SK-N-SH treated with all-trans-retinoic acid at 6 μM for 48 hours (cell line): ENCODE measurements at regions not wholly inside any gene's neighbourhood (a gene's known extent, or its start where the extent isn't known, plus 50 kb on each side); places are given as distances from the start of the nearest gene placed in this dataset.

Experiments
- ATAC-seq: fragments of 200-7000 bp; cut with Tn5 transposase; 3 replicates; pipeline ENCODE4 v1.9.1; 2020; ENCODE audit warnings: mild to moderate bottlenecking, moderate library complexity
- ARNTL ChIP-seq: fragments of 450-650 bp; formaldehyde crosslinking; IDR thresholded peaks from 2 replicates; pipeline ENCODE4 v1.5.0; 2020; ENCODE audit warnings: low read depth, mild to moderate bottlenecking, moderate library complexity, borderline replicate concordance
- BACH2 ChIP-seq: fragments of 250-450 bp; sonication (Bioruptor Pico); IDR thresholded peaks from 2 replicates; pipeline ENCODE4 v1.9.0; 2021; ENCODE audit warnings: mild to moderate bottlenecking, borderline replicate concordance
- CSDC2 ChIP-seq: fragments of 250-450 bp; sonication (Bioruptor Pico); IDR thresholded peaks from 2 replicates; pipeline ENCODE4 v1.5.0; 2020; ENCODE audit warnings: mild to moderate bottlenecking, moderate library complexity
- ESRRG ChIP-seq: fragments of 250-450 bp; sonication (Bioruptor Pico); IDR thresholded peaks from 2 replicates; pipeline ENCODE4 v1.6.1; 2021; ENCODE audit warnings: mild to moderate bottlenecking
- GLIS3 ChIP-seq: fragments of 250-450 bp; sonication (Bioruptor Pico); IDR thresholded peaks from 2 replicates; pipeline ENCODE4 v1.5.0; 2020; ENCODE audit warnings: mild to moderate bottlenecking, moderate library complexity
- ISL1 ChIP-seq: fragments of 250-450 bp; sonication (Bioruptor Pico); IDR thresholded peaks from 2 replicates; pipeline ENCODE4 v2.1.2; 2022; ENCODE audit warnings: mild to moderate bottlenecking, moderate library complexity
- OSR1 ChIP-seq: fragments of 250-450 bp; sonication (Bioruptor Pico); IDR thresholded peaks from 2 replicates; pipeline ENCODE4 v1.8.0; 2022; ENCODE audit warnings: moderate library complexity, mild to moderate bottlenecking, inconsistent platforms
- PPARA ChIP-seq: fragments of 250-450 bp; sonication (Bioruptor Pico); IDR thresholded peaks from 2 replicates; pipeline ENCODE4 v1.5.0; 2020; ENCODE audit warnings: mild to moderate bottlenecking, borderline replicate concordance
- RARB ChIP-seq: fragments of 250-450 bp; sonication (Bioruptor Pico); IDR thresholded peaks from 2 replicates; pipeline ENCODE4 v1.8.0; 2021; ENCODE audit warnings: mild to moderate bottlenecking, moderate library complexity
- SNAI2 ChIP-seq: fragments of 250-450 bp; sonication (Bioruptor Pico); IDR thresholded peaks from 2 replicates; pipeline ENCODE4 v1.5.0; 2020; ENCODE audit warnings: mild to moderate bottlenecking, moderate library complexity
- TCF4 ChIP-seq: fragments of 250-450 bp; sonication (Bioruptor Pico); IDR thresholded peaks from 2 replicates; pipeline ENCODE4 v1.8.0; 2021; ENCODE audit warnings: mild to moderate bottlenecking, moderate library complexity, borderline replicate concordance
- TOX ChIP-seq: fragments of 250-450 bp; sonication (Bioruptor Pico); IDR thresholded peaks from 2 replicates; pipeline ENCODE4 v1.8.0; 2021; ENCODE audit warnings: mild to moderate bottlenecking, moderate library complexity, borderline replicate concordance
- ZC3H10 ChIP-seq: fragments of 250-450 bp; sonication (Bioruptor Pico); IDR thresholded peaks from 2 replicates; pipeline ENCODE4 v1.5.1; 2021; ENCODE audit warnings: mild to moderate bottlenecking, moderate library complexity
- ZFP3 ChIP-seq: fragments of 250-450 bp; sonication (Bioruptor Pico); IDR thresholded peaks from 2 replicates; pipeline ENCODE4 v1.5.0; 2020; ENCODE audit warnings: mild to moderate bottlenecking, moderate library complexity
- ZNF565 ChIP-seq: fragments of 450-650 bp; formaldehyde crosslinking; conservative IDR thresholded peaks from 2 replicates; pipeline ENCODE4 v1.5.0; 2020; ENCODE audit warnings: low read depth, mild to moderate bottlenecking, moderate library complexity
- ZNF70 ChIP-seq: fragments of 450-650 bp; formaldehyde crosslinking; IDR thresholded peaks from 2 replicates; pipeline ENCODE4 v1.5.0; 2020; ENCODE audit warnings: mild to moderate bottlenecking, moderate library complexity
- TF ChIP-seq, protein P1 (sequence below): fragments of 250-450 bp; sonication (Bioruptor Pico); IDR thresholded peaks from 2 replicates; pipeline ENCODE4 v1.8.0; 2021; ENCODE audit warnings: low read depth, mild to moderate bottlenecking, moderate library complexity, borderline replicate concordance
- TF ChIP-seq, protein P2 (sequence below): fragments of 250-450 bp; sonication (Bioruptor Pico); IDR thresholded peaks from 2 replicates; pipeline ENCODE4 v1.8.0; 2020; ENCODE audit warnings: mild to moderate bottlenecking, moderate library complexity, borderline replicate concordance
- TF ChIP-seq, protein P3 (sequence below): fragments of 250-450 bp; sonication (Bioruptor Pico); IDR thresholded peaks from 2 replicates; pipeline ENCODE4 v1.5.0; 2020; ENCODE audit warnings: mild to moderate bottlenecking, moderate library complexity
- TF ChIP-seq, protein P4 (sequence below): fragments of 250-450 bp; sonication (Bioruptor Pico); IDR thresholded peaks from 2 replicates; pipeline ENCODE4 v1.5.1; 2021; ENCODE audit warnings: mild to moderate bottlenecking, moderate library complexity

DNA sequence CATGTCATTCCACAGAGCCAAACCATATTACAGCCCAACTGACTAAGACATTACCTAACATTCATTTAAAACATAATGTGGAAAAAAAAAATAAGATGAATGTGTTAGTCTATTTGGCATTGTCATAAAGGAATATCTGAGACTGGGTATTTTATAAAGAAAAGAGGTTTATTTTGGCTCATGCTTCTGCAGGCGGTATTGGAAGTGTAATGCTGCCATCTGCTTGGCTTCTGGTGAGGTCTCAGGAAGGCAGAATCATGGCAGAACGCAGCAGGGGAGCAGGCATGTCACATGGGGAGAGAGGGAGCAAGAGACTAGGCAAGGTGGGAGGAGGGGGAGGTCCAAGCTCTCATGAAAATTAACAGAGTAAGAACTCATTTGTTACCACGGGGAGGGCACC is 504.8 kb upstream of the LRATD1 start (continued):
- TF ChIP-seq, protein P1, sequence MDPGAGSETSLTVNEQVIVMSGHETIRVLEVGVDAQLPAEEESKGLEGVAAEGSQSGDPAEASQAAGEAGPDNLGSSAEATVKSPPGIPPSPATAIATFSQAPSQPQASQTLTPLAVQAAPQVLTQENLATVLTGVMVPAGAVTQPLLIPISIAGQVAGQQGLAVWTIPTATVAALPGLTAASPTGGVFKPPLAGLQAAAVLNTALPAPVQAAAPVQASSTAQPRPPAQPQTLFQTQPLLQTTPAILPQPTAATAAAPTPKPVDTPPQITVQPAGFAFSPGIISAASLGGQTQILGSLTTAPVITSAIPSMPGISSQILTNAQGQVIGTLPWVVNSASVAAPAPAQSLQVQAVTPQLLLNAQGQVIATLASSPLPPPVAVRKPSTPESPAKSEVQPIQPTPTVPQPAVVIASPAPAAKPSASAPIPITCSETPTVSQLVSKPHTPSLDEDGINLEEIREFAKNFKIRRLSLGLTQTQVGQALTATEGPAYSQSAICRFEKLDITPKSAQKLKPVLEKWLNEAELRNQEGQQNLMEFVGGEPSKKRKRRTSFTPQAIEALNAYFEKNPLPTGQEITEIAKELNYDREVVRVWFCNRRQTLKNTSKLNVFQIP (CRISPR knock-in tag): no peak
- TF ChIP-seq PPARA (CRISPR knock-in tag) (no peak), ARNTL (CRISPR knock-in tag) (no peak), ZNF565 (CRISPR knock-in tag) (no peak), ZFP3 (CRISPR knock-in tag) (no peak), ZNF70 (CRISPR knock-in tag) (no peak), CSDC2 (CRISPR knock-in tag) (no peak), BACH2 (CRISPR knock-in tag) (no peak), ZC3H10 (CRISPR knock-in tag) (no peak), RARB (CRISPR knock-in tag) (no peak), GLIS3 (CRISPR knock-in tag) (no peak), TCF4 (CRISPR knock-in tag) (no peak)
- TF ChIP-seq, protein P2, sequence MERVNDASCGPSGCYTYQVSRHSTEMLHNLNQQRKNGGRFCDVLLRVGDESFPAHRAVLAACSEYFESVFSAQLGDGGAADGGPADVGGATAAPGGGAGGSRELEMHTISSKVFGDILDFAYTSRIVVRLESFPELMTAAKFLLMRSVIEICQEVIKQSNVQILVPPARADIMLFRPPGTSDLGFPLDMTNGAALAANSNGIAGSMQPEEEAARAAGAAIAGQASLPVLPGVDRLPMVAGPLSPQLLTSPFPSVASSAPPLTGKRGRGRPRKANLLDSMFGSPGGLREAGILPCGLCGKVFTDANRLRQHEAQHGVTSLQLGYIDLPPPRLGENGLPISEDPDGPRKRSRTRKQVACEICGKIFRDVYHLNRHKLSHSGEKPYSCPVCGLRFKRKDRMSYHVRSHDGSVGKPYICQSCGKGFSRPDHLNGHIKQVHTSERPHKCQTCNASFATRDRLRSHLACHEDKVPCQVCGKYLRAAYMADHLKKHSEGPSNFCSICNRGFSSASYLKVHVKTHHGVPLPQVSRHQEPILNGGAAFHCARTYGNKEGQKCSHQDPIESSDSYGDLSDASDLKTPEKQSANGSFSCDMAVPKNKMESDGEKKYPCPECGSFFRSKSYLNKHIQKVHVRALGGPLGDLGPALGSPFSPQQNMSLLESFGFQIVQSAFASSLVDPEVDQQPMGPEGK (CRISPR knock-in tag): no peak

DNA sequence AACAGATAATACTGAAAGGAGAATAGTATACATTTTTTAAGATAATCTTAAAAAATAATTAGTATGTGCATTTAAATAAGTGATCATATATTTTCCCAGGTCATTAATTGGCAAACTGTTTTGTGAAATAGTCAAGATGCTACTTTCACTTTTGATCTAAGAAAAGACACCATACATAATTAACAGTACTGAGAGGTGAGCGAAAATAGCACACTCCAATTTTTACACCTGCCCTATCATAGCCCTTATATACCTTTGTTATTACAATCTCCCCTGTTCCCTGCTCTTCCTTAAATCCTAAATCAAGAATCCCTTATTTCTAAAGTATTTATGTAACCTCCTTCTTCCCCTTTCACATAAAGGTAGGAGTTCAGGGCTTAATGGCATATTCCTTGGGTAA is 500.1 kb upstream of the LRATD1 start:
- no peak for ATAC-seq
- TF ChIP-seq ZNF70 (CRISPR knock-in tag) (no peak), ZFP3 (CRISPR knock-in tag) (no peak), SNAI2 (CRISPR knock-in tag) (no peak), ZNF565 (CRISPR knock-in tag) (no peak), ESRRG (CRISPR knock-in tag) (no peak), ISL1 (CRISPR knock-in tag) (no peak), OSR1 (CRISPR knock-in tag) (no peak), TOX (CRISPR knock-in tag) (no peak), PPARA (CRISPR knock-in tag) (no peak), BACH2 (CRISPR knock-in tag) (no peak)
- TF ChIP-seq, protein P3, sequence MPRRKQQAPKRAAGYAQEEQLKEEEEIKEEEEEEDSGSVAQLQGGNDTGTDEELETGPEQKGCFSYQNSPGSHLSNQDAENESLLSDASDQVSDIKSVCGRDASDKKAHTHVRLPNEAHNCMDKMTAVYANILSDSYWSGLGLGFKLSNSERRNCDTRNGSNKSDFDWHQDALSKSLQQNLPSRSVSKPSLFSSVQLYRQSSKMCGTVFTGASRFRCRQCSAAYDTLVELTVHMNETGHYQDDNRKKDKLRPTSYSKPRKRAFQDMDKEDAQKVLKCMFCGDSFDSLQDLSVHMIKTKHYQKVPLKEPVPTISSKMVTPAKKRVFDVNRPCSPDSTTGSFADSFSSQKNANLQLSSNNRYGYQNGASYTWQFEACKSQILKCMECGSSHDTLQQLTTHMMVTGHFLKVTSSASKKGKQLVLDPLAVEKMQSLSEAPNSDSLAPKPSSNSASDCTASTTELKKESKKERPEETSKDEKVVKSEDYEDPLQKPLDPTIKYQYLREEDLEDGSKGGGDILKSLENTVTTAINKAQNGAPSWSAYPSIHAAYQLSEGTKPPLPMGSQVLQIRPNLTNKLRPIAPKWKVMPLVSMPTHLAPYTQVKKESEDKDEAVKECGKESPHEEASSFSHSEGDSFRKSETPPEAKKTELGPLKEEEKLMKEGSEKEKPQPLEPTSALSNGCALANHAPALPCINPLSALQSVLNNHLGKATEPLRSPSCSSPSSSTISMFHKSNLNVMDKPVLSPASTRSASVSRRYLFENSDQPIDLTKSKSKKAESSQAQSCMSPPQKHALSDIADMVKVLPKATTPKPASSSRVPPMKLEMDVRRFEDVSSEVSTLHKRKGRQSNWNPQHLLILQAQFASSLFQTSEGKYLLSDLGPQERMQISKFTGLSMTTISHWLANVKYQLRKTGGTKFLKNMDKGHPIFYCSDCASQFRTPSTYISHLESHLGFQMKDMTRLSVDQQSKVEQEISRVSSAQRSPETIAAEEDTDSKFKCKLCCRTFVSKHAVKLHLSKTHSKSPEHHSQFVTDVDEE (CRISPR knock-in tag): no peak
- TF ChIP-seq, protein P4, sequence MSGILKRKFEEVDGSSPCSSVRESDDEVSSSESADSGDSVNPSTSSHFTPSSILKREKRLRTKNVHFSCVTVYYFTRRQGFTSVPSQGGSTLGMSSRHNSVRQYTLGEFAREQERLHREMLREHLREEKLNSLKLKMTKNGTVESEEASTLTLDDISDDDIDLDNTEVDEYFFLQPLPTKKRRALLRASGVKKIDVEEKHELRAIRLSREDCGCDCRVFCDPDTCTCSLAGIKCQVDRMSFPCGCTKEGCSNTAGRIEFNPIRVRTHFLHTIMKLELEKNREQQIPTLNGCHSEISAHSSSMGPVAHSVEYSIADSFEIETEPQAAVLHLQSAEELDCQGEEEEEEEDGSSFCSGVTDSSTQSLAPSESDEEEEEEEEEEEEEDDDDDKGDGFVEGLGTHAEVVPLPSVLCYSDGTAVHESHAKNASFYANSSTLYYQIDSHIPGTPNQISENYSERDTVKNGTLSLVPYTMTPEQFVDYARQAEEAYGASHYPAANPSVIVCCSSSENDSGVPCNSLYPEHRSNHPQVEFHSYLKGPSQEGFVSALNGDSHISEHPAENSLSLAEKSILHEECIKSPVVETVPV (CRISPR knock-in tag): no peak
- TF ChIP-seq, protein P1 (CRISPR knock-in tag): no peak
- TF ChIP-seq, protein P2 (CRISPR knock-in tag): no peak
- TF ChIP-seq, all 23 proteins: peak for 0
